Stimulated activated CD8-positive, alpha-beta memory T cell treated with anti-CD3 and anti-CD28 coated beads, Interleukin-2, amount 100 ng/mL, for 1 hour (primary cell): ENCODE measurements at regions not wholly inside any gene's neighbourhood (a gene's known extent, or its start where the extent isn't known, plus 50 kb on each side); places are given as distances from the start of the nearest gene placed in this dataset.
A peak's percentile ranks its signal among the peaks of the same experiment; 100 is the strongest.

Experiments
- DNase-seq, 2 donors: peaks; one replicate each; pipeline ENCODE4 v3.0.0-alpha.2; 2020; ENCODE audit warnings: low read depth in 2 of 2

GRCh38 chr20:21653628-21654027, 51.8 kb upstream of the PAX1 start:
- DNase-seq: no peak

GRCh38 chr20:21643417-21643816, 62.0 kb upstream of the PAX1 start:
- no peak for DNase-seq

DNA sequence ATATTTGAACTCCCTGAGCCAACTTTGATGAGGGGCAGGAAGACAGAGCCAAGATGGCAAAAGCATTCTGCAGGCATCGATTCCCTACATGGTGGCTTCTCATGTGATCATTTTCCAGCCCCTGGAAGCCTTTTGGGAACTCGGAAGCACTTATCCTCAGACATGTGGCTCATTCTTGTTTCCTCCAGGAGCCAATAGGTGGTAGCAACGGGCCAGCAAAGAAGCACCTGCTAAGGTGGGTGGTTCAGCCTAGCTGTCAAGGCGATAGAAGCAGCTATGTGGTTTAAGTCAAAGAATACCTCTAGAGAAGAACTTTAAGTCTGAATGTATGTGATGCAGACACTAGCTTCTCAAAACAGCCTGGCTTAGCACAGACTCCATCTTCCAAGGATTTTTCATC, 64.9 kb upstream of the PAX1 start:
- DNase-seq: no peak

GRCh38 chr20:21633829-21634228, 71.6 kb upstream of the PAX1 start:
- no peak for DNase-seq

DNA sequence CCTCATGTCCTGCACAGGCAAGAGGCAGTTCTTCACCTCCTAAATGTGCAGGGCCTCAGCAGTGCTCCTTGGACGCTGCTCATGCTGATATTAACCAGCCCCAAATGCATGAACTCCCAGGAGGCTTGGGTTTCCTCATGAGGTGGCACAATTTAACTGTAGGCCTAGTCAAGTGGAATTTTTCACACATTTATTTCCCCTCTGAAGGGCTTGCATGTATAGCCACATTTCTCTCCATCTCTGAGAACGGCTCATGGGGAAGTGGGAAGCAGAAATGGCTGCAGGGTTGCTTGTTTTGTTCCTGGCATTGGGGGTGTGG, 72.8 kb upstream of the PAX1 start:
- no peak for DNase-seq

DNA sequence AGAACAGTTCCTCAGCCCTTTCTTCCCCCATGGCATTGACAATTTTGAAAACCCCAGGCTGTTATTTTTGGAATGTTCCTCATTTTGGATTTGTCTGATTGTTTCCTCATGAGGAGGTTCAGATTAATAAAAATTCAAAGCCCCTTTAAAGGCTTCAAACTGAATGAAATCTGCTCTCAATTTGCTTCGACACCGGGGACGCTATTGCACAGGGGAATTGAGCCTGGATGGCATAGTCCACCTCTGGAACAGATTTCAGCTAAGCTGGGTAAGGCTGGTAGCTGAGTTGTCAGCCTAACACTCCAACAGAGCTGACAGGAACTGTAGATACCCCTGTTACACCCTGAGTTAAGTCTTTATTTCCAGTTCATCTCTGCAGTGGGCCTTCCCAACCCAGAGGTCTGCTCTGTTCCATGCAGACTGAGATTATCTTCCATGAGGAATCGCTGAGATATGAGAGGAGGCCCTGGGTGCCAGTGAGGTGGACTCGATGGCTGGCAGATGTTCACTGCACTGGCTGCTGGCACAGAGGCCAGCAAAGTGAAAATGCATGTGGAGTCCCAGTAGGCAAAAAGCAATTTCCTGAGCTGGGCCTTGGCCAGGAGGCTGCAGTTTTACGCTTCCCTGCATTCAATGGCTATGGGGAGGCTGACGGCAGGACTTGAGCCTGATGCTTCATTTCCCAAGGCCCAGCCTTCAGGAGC, 73.3 kb upstream of the PAX1 start:
- DNase-seq: no peak

- no peak for DNase-seq
Observed at GRCh38 chr20:21628800-21629199, 76.7 kb upstream of the PAX1 start.

GRCh38 chr20:21623781-21624094, 81.7 kb upstream of the PAX1 start:
- DNase-seq: no peak

- no peak for DNase-seq
Observed at GRCh38 chr20:21623074-21623780, 82.2 kb upstream of the PAX1 start.

- no peak for DNase-seq
Observed at GRCh38 chr20:21622097-21622857, 83.2 kb upstream of the PAX1 start.

GRCh38 chr20:21618759-21619416, 86.6 kb upstream of the PAX1 start:
- no peak for DNase-seq

- peak in 1 of 2 donors; percentile 1 for DNase-seq
Observed at GRCh38 chr20:21615617-21616080, 89.8 kb upstream of the PAX1 start.

GRCh38 chr20:21614980-21615379, 90.5 kb upstream of the PAX1 start:
- no peak for DNase-seq

DNA sequence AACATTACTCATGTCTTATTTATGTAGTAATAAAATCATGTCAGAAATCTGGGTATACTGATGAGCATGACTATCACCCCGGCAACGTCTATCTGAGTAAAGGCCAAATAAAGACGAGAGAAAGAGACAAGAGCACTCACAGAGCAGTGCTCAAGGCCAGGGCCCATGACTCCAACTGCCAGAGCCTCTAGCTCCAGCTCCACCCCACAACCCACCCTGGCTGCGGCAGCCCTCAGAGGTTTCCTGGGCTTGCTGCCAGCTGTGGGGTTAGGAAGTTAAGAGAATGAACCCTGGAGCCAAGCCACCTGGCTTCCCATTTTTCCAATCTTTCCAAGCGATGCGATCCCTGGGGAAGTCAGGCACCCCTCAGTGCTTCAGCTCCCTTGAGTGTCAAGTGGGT, 92.0 kb upstream of the PAX1 start:
- no peak for DNase-seq

DNA sequence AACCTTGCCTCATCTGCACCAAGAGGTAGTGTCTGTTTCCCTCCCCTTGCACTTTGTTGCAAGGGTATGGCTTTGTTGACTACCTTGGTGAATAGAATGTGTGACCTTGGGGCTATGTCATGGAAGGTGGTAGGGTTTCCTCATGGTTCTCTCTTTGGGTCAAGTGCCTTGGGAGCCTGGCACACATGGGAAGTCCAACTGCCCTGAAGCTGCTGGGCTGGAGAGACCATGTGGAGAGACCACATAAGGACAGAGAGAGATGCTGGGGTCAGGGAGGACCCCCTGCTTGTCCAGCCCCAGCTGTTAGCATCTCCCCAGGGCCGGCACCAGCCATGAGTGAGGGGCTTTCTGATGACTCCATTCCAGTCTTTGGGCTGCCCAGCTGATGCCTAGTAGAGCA, 95.5 kb upstream of the PAX1 start:
- no peak for DNase-seq

DNA sequence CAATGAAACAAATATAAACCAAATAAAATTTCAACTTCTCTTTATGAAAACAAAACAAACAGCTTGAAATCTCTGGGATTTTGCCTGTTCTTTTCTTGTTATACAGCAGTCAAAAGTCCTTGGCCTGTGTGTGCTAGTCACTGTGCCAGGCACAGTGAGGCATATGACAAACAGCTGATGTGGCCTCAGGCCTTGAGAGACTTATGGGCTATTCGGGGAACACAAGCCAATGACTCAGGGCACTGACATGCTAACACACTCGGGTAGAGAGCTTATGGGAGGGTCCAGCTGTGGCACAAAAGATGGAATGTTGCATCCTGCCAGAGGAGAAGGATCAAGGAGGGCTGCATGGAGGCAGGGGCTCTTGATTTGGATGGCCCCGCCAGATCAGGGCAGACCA, 95.4 kb upstream of the NKX2-2 start:
- no peak for DNase-seq

GRCh38 chr20:21608777-21609176, 94.9 kb upstream of the NKX2-2 start:
- DNase-seq: no peak

DNA sequence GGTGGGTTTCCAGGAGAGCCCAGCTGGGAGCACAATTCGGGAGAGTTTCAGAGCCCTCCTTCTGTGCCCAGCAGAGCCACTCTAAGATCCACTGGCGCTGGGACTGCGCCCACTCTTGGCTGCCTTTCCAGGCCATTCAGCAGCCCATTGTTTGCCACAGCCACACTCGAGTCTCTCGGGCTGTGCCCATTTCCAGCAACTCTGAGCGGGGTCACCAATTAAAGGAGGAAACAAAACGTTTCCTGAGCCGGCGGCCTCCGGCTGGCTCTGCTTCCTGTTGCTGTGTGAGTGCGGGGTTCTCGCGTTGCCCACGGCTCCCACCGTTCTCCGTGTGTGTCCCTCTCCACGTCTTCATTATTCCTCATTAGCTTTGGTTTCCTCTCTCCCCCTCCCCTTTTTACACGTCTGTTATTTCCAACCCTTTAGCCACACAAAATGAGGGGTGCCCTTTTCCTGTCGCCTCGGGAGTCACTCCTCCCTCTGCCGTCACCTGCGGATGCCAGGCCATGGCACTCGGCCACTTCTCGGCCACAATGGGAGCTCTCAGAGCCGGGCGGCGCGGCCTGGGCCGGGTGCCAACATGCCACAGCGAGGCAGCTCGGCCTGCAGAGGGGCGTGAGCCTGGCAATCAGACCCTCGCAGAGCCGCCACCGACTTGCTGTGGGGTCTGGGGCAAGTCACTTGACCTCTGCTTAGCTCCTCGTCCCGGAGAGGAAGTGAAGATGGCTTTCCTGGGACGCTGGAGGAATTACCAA, 94.3 kb upstream of the NKX2-2 start:
- no peak for DNase-seq

DNA sequence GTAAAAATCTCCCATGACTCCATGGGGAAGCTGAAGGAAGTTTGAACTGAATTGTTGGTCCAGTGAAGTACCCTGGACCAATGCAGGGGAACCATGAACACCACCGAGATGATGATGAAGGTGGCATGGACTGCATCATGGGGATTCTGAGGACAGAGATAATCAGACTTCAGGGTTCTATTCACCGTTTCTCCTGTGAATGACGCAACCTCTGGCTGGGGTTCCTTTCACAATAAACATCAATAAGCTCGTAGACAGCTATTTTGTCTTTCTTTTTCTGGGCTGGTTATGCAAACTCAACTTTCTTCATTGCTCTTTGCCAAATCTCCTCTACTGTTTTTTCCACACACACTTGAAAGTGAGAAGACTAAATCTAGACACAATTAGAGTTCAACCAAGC, 87.9 kb upstream of the NKX2-2 start:
- no peak for DNase-seq

DNA sequence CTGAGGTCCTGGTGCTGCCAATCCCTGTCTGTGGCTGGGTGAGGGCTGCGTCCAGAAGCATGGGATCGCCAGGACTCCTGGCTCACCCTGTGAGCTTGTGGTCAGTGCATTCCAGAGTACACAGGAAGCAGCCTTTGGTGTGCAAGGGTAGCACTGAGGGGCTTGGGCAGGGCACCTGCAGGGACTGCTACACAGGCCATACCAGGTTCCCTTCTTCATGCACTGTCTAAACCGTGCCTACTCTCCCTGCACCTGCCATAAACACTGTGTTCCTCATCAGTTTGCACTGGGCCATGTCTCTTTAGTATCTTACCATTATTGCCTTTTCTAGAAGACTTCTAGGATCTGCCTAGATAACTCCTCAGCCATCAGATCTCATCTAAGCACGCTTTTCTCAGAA, 72.8 kb upstream of the NKX2-2 start:
- DNase-seq: no peak

- DNase-seq: no peak
Observed at GRCh38 chr20:21583486-21584168, 69.8 kb upstream of the NKX2-2 start.
